22Rv1 (cell line): ENCODE measurements at regions not wholly inside any gene's neighbourhood (a gene's known extent, or its start where the extent isn't known, plus 50 kb on each side); places are given as distances from the start of the nearest gene placed in this dataset.

Source experiments
- ZFX ChIP-seq: fragments of 450-650 bp; IDR thresholded peaks from 2 replicates; pipeline ENCODE4 v1.6.1; 2017; ENCODE audit warnings: antibody characterized with exemption, borderline replicate concordance
- TF ChIP-seq, protein P1 (sequence below): fragments of 450-650 bp; IDR thresholded peaks from 2 replicates; pipeline ENCODE4 v1.5.1; 2017; ENCODE audit warnings: mild to moderate bottlenecking

DNA sequence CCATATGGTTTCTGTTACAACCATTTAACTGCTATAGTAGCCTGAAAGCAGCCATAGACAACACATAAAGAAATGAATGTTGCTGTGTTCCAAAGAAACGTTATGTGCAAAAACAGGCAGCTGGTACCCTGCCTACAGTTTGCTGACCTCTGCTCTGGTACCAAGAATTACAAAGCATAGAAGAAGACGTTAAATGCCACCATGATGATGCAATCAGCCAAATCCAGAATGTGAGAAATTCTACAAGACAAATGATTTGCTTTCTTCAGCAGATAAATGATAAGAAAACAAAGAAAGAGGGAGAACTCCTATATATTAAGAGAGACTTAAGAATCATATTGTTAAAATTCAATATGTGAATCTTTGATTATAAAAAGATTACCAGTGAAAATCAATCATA is 97.8 kb upstream of the PDE4B start:
- TF ChIP-seq, protein P1, sequence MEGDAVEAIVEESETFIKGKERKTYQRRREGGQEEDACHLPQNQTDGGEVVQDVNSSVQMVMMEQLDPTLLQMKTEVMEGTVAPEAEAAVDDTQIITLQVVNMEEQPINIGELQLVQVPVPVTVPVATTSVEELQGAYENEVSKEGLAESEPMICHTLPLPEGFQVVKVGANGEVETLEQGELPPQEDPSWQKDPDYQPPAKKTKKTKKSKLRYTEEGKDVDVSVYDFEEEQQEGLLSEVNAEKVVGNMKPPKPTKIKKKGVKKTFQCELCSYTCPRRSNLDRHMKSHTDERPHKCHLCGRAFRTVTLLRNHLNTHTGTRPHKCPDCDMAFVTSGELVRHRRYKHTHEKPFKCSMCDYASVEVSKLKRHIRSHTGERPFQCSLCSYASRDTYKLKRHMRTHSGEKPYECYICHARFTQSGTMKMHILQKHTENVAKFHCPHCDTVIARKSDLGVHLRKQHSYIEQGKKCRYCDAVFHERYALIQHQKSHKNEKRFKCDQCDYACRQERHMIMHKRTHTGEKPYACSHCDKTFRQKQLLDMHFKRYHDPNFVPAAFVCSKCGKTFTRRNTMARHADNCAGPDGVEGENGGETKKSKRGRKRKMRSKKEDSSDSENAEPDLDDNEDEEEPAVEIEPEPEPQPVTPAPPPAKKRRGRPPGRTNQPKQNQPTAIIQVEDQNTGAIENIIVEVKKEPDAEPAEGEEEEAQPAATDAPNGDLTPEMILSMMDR: no peak
- no peak for TF ChIP-seq ZFX
